T-helper 2 cell treated with Interferon-gamma antibody and Interleukin-4, amounts not matched to agents 5 μg/mL and 100 μg/mL, for 36 hours (primary cell): ENCODE measurements at regions not wholly inside any gene's neighbourhood (a gene's known extent, or its start where the extent isn't known, plus 50 kb on each side); places are given as distances from the start of the nearest gene placed in this dataset.

Experiments used
- DNase-seq: peaks from one replicate; pipeline ENCODE4 v3.0.0; 2021; ENCODE audit warnings: low spot score
- H3K27ac Mint-ChIP-seq: one replicate; pipeline ENCODE4 v1.8.0; 2021; ENCODE audit warnings: mild to moderate bottlenecking, mixed read lengths
- H3K27me3 Mint-ChIP-seq: one replicate; pipeline ENCODE4 v1.8.0; 2021; ENCODE audit warnings: low read depth, mixed read lengths
- H3K36me3 Mint-ChIP-seq: one replicate; pipeline ENCODE4 v1.8.0; 2021; ENCODE audit warnings: low read depth, mixed read lengths
- H3K4me1 Mint-ChIP-seq: one replicate; pipeline ENCODE4 v1.8.0; 2021; ENCODE audit warnings: low read depth, mixed read lengths
- H3K4me3 Mint-ChIP-seq: one replicate; pipeline ENCODE4 v1.8.0; 2022; ENCODE audit warnings: mild to moderate bottlenecking, moderate library complexity, mixed read lengths
- H3K9me3 Mint-ChIP-seq: one replicate; pipeline ENCODE4 v1.8.0; 2021; ENCODE audit warnings: mixed read lengths

- Mint-ChIP-seq H3K4me3 (no peak overlapping the region), H3K4me1 (no peaks in the 10 kb centered on the region), H3K27ac (no peak overlapping the region), H3K36me3 (no peaks in the 10 kb centered on the region), H3K27me3 (no peaks in the 10 kb centered on the region), H3K9me3 (peaks cover 5% of the 10 kb centered on the region)
- no peak for DNase-seq
These were observed 180.5 kb upstream of the RIOK2 start for GRCh38 chr5:97363577-97363976.

- Mint-ChIP-seq H3K36me3 (no peaks in the 10 kb centered on the region), H3K9me3 (peaks cover 5% of the 10 kb centered on the region), H3K4me3 (no peak overlapping the region), H3K27ac (no peak overlapping the region), H3K4me1 (no peaks in the 10 kb centered on the region), H3K27me3 (no peaks in the 10 kb centered on the region)
- no peak for DNase-seq
These were observed 181.7 kb upstream of the RIOK2 start for GRCh38 chr5:97364731-97365130.

- no peaks in the 10 kb centered on the region for H3K4me1 Mint-ChIP-seq
- no peaks in the 10 kb centered on the region for H3K36me3 Mint-ChIP-seq
- H3K4me3 Mint-ChIP-seq: no peak overlapping the region
These were observed 182.3 kb upstream of the RIOK2 start for GRCh38 chr5:97365163-97365845.

GRCh38 chr5:97365918-97366317 lies 182.9 kb upstream of the RIOK2 start:
- Mint-ChIP-seq H3K27ac (no peak overlapping the region), H3K4me1 (no peaks in the 10 kb centered on the region)

More at GRCh38 chr5:97365163-97365845, 182.3 kb upstream of the RIOK2 start:
- Mint-ChIP-seq H3K9me3 (peaks cover 6% of the 10 kb centered on the region), H3K27ac (no peak overlapping the region), H3K27me3 (no peaks in the 10 kb centered on the region)
- DNase-seq: no peak

GRCh38 chr5:97375959-97376358 lies 192.9 kb upstream of the RIOK2 start:
- Mint-ChIP-seq H3K9me3 (peaks cover 3% of the 10 kb centered on the region), H3K4me3 (no peak overlapping the region), H3K36me3 (no peaks in the 10 kb centered on the region), H3K27ac (no peak overlapping the region), H3K27me3 (no peaks in the 10 kb centered on the region), H3K4me1 (no peaks in the 10 kb centered on the region)
- DNase-seq: no peak

More at GRCh38 chr5:97365918-97366317, 182.9 kb upstream of the RIOK2 start:
- Mint-ChIP-seq H3K36me3 (no peaks in the 10 kb centered on the region), H3K9me3 (peaks cover 4% of the 10 kb centered on the region), H3K27me3 (no peaks in the 10 kb centered on the region), H3K4me3 (no peak overlapping the region)
- no peak for DNase-seq

GRCh38 chr5:97377582-97377981 lies 194.5 kb upstream of the RIOK2 start:
- Mint-ChIP-seq H3K9me3 (no peaks in the 10 kb centered on the region), H3K36me3 (no peaks in the 10 kb centered on the region), H3K27me3 (no peaks in the 10 kb centered on the region), H3K27ac (no peak overlapping the region), H3K4me1 (no peaks in the 10 kb centered on the region), H3K4me3 (no peak overlapping the region)
- DNase-seq: no peak

GRCh38 chr5:97383996-97384395 lies 200.9 kb upstream of the RIOK2 start:
- H3K9me3 Mint-ChIP-seq: no peaks in the 10 kb centered on the region
- no peak overlapping the region for H3K27ac Mint-ChIP-seq
- DNase-seq: no peak
- H3K27me3 Mint-ChIP-seq: no peaks in the 10 kb centered on the region
- no peaks in the 10 kb centered on the region for H3K4me1 Mint-ChIP-seq
- H3K36me3 Mint-ChIP-seq: no peaks in the 10 kb centered on the region
- no peak overlapping the region for H3K4me3 Mint-ChIP-seq

GRCh38 chr5:97388794-97389193 lies 205.7 kb upstream of the RIOK2 start:
- no peak overlapping the region for H3K27ac Mint-ChIP-seq
- no peaks in the 10 kb centered on the region for H3K9me3 Mint-ChIP-seq
- H3K4me3 Mint-ChIP-seq: no peak overlapping the region
- no peak for DNase-seq
- no peaks in the 10 kb centered on the region for H3K4me1 Mint-ChIP-seq
- no peaks in the 10 kb centered on the region for H3K36me3 Mint-ChIP-seq
- H3K27me3 Mint-ChIP-seq: no peaks in the 10 kb centered on the region

- no peaks in the 10 kb centered on the region for H3K36me3 Mint-ChIP-seq
- no peak overlapping the region for H3K27ac Mint-ChIP-seq
- no peak overlapping the region for H3K4me3 Mint-ChIP-seq
- H3K4me1 Mint-ChIP-seq: no peaks in the 10 kb centered on the region
- H3K9me3 Mint-ChIP-seq: no peaks in the 10 kb centered on the region
- H3K27me3 Mint-ChIP-seq: no peaks in the 10 kb centered on the region
- DNase-seq: no peak
These were observed 217.5 kb upstream of the RIOK2 start for GRCh38 chr5:97400537-97400936.

- DNase-seq: no peak
- Mint-ChIP-seq H3K9me3 (no peaks in the 10 kb centered on the region), H3K4me3 (no peak overlapping the region), H3K4me1 (no peaks in the 10 kb centered on the region), H3K36me3 (no peaks in the 10 kb centered on the region), H3K27me3 (no peaks in the 10 kb centered on the region), H3K27ac (no peak overlapping the region)
These were observed 222.9 kb upstream of the RIOK2 start for GRCh38 chr5:97405941-97406340.

GRCh38 chr5:97406946-97407676 lies 224.1 kb upstream of the RIOK2 start:
- DNase-seq: no peak
- Mint-ChIP-seq H3K4me3 (no peak overlapping the region), H3K9me3 (no peaks in the 10 kb centered on the region), H3K4me1 (no peaks in the 10 kb centered on the region), H3K27me3 (no peaks in the 10 kb centered on the region), H3K36me3 (no peaks in the 10 kb centered on the region), H3K27ac (no peak overlapping the region)

- no peak overlapping the region for H3K27ac Mint-ChIP-seq
- no peaks in the 10 kb centered on the region for H3K4me1 Mint-ChIP-seq
These were observed 225.3 kb upstream of the RIOK2 start for GRCh38 chr5:97408331-97408730.

GRCh38 chr5:97412959-97413358 lies 229.9 kb upstream of the RIOK2 start:
- Mint-ChIP-seq H3K9me3 (no peaks in the 10 kb centered on the region), H3K36me3 (no peaks in the 10 kb centered on the region), H3K4me3 (no peak overlapping the region), H3K27ac (no peak overlapping the region), H3K27me3 (no peaks in the 10 kb centered on the region), H3K4me1 (no peaks in the 10 kb centered on the region)
- DNase-seq: no peak

More at GRCh38 chr5:97408331-97408730, 225.3 kb upstream of the RIOK2 start:
- no peak for DNase-seq
- Mint-ChIP-seq H3K27me3 (no peaks in the 10 kb centered on the region), H3K36me3 (no peaks in the 10 kb centered on the region), H3K9me3 (no peaks in the 10 kb centered on the region), H3K4me3 (no peak overlapping the region)

- DNase-seq: no peak
- no peak overlapping the region for H3K27ac Mint-ChIP-seq
- H3K4me3 Mint-ChIP-seq: no peak overlapping the region
- no peaks in the 10 kb centered on the region for H3K27me3 Mint-ChIP-seq
- H3K36me3 Mint-ChIP-seq: no peaks in the 10 kb centered on the region
- H3K9me3 Mint-ChIP-seq: no peaks in the 10 kb centered on the region
- H3K4me1 Mint-ChIP-seq: no peaks in the 10 kb centered on the region
These were observed 234.9 kb upstream of the RIOK2 start for GRCh38 chr5:97417986-97418385.
